Breast epithelium (tissue), 4 donors: ENCODE measurements at regions not wholly inside any gene's neighbourhood (a gene's known extent, or its start where the extent isn't known, plus 50 kb on each side); places are given as distances from the start of the nearest gene placed in this dataset.

Experiments used
- DNase-seq, 2 donors: peaks; one replicate each; pipeline ENCODE4 v3.0.0-alpha.2; 2019; ENCODE audit warnings: low spot score in 2 of 2
- H3K27ac ChIP-seq, 2 donors: fragments of 200-600 bp; sonication (generic) in 1 of 2; one replicate each; pipeline ENCODE4 v1.5.1; 2016 to 2019; ENCODE audit warnings: mild to moderate bottlenecking in 1 of 2
- H3K27me3 ChIP-seq, 2 donors: fragments of 200-600 bp; sonication (generic) in 1 of 2; one replicate each; pipeline versions ENCODE4 v1.5.1 to v1.6.0; 2017 to 2019; ENCODE audit warnings: control low read depth in 1 of 2, mild to moderate bottlenecking in 1 of 2
- H3K36me3 ChIP-seq: fragments of 200-600 bp; one replicate; pipeline ENCODE4 v1.5.1; 2019
- H3K4me1 ChIP-seq, 2 donors: fragments of 200-600 bp; sonication (generic); one replicate each; pipeline ENCODE4 v1.5.1; 2016 to 2019; ENCODE audit warnings: control low read depth in 1 of 2
- H3K4me3 ChIP-seq, 3 donors: fragments of 200-600 bp; sonication (generic); 1 replicate in 2 of 3; 2 replicates in 1 of 3; pipeline ENCODE4 v1.5.1; 2016 to 2019; ENCODE audit warnings: mild to moderate bottlenecking in 3 of 3, moderate library complexity in 2 of 3
- H3K9me3 ChIP-seq, 2 donors: fragments of 200-600 bp; sonication (generic) in 1 of 2; one replicate each; pipeline ENCODE4 v1.5.1; 2016 to 2019; ENCODE audit warnings: control low read depth in 1 of 2
- POLR2A ChIP-seq: fragments of 450-650 bp; IDR thresholded peaks from one replicate; pipeline ENCODE4 v1.6.1; 2016; ENCODE audit warnings: antibody characterized with exemption, mild to moderate bottlenecking, moderate library complexity
- POLR2AphosphoS5 ChIP-seq, 3 donors: sonication (generic); formaldehyde crosslinking; IDR thresholded peaks; one replicate each; pipeline ENCODE4 v1.6.1; 2017; ENCODE audit warnings: antibody characterized with exemption in 3 of 3
- intact Hi-C: fragments of 100-400 bp; cut with DNase I; formaldehyde crosslinking; loops from one replicate; pipeline ENCODE4 v1.15.1; 2023; ENCODE audit warnings: low total_unique reads
- TF ChIP-seq, protein P1 (sequence below), 3 donors: fragments of 450-650 bp; IDR thresholded peaks; one replicate each; pipeline ENCODE4 v1.5.1; 2016 to 2017; ENCODE audit warnings: antibody characterized with exemption in 3 of 3, mild to moderate bottlenecking in 3 of 3, moderate library complexity in 3 of 3

- no peaks in the 10 kb centered on the region for H3K27me3 ChIP-seq
Observed at GRCh38 chr3:162677475-162677874, 1180.9 kb downstream of the OTOL1 start.

DNA sequence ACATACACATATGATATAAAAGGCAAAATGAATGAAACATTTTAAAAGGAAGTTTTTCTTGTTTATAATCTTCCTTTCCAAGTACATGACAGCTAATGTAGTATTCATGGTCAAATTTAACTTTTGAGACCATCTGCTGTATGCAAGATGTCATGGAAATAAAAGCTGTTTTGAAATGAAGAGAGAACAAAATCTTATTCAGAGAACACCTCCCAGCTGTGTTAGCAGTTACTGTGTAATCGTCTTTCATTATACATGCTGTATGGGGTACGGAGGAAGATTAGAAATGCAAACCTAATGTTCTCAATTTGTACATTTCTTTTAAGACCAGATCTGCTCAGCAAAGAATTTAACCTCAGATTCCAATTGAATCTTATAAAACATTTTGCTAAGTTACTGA lies 1182.3 kb downstream of the OTOL1 start:
- no peak for DNase-seq
- intact Hi-C loops, result loop anchor here (10.0 kb wide), 1 partner anchor 1594 kb away; no protein-coding TSS in a partner anchor
- Histone ChIP-seq H3K27me3 (no peaks in the 10 kb centered on the region), H3K27ac (no peak overlapping the region), H3K4me3 (no peak overlapping the region), H3K4me1 (no peaks in the 10 kb centered on the region), H3K36me3 (no peaks in the 10 kb centered on the region), H3K9me3 (no peaks in the 10 kb centered on the region)
- TF ChIP-seq, protein P1, sequence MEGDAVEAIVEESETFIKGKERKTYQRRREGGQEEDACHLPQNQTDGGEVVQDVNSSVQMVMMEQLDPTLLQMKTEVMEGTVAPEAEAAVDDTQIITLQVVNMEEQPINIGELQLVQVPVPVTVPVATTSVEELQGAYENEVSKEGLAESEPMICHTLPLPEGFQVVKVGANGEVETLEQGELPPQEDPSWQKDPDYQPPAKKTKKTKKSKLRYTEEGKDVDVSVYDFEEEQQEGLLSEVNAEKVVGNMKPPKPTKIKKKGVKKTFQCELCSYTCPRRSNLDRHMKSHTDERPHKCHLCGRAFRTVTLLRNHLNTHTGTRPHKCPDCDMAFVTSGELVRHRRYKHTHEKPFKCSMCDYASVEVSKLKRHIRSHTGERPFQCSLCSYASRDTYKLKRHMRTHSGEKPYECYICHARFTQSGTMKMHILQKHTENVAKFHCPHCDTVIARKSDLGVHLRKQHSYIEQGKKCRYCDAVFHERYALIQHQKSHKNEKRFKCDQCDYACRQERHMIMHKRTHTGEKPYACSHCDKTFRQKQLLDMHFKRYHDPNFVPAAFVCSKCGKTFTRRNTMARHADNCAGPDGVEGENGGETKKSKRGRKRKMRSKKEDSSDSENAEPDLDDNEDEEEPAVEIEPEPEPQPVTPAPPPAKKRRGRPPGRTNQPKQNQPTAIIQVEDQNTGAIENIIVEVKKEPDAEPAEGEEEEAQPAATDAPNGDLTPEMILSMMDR (IDR thresholded peaks at IDR 0.05), result no peak
- TF ChIP-seq POLR2A, result no peak
- TF ChIP-seq POLR2AphosphoS5 (IDR thresholded peaks at IDR 0.05), result no peak

More at GRCh38 chr3:162677475-162677874, 1180.9 kb downstream of the OTOL1 start:
- H3K4me3 ChIP-seq, result no peak overlapping the region
- no peak overlapping the region for H3K27ac ChIP-seq
- H3K36me3 ChIP-seq, result no peaks in the 10 kb centered on the region
- intact Hi-C loops, result loop anchor here (10.0 kb wide), 1 partner anchor 1593 kb away; no protein-coding TSS in a partner anchor
- TF ChIP-seq POLR2AphosphoS5 (IDR thresholded peaks at IDR 0.05) (no peak), POLR2A (no peak)
- TF ChIP-seq, protein P1 (IDR thresholded peaks at IDR 0.05), result no peak
- no peaks in the 10 kb centered on the region for H3K9me3 ChIP-seq
- no peak for DNase-seq
- no peaks in the 10 kb centered on the region for H3K4me1 ChIP-seq

GRCh38 chr3:162684260-162684659 lies 1187.7 kb downstream of the OTOL1 start:
- H3K36me3 ChIP-seq, result no peaks in the 10 kb centered on the region
- no peaks in the 10 kb centered on the region for H3K4me1 ChIP-seq
- H3K27ac ChIP-seq, result no peak overlapping the region
- no peaks in the 10 kb centered on the region for H3K9me3 ChIP-seq
- TF ChIP-seq POLR2AphosphoS5 (IDR thresholded peaks at IDR 0.05) (no peak), POLR2A (no peak)
- TF ChIP-seq, protein P1 (IDR thresholded peaks at IDR 0.05), result no peak
- no peak for DNase-seq
- intact Hi-C loops, result no loop called here
- no peaks in the 10 kb centered on the region for H3K27me3 ChIP-seq
- no peak overlapping the region for H3K4me3 ChIP-seq

GRCh38 chr3:162699291-162699690 lies 1202.7 kb downstream of the OTOL1 start:
- Histone ChIP-seq H3K27me3 (no peaks in the 10 kb centered on the region), H3K27ac (no peak overlapping the region), H3K4me1 (no peaks in the 10 kb centered on the region), H3K4me3 (no peak overlapping the region), H3K9me3 (no peaks in the 10 kb centered on the region), H3K36me3 (no peaks in the 10 kb centered on the region)
- intact Hi-C loops, result no loop called here
- TF ChIP-seq, protein P1 (IDR thresholded peaks at IDR 0.05), result no peak
- TF ChIP-seq POLR2A, result no peak
- no peak for TF ChIP-seq POLR2AphosphoS5 (IDR thresholded peaks at IDR 0.05)
- DNase-seq, result no peak

GRCh38 chr3:162701211-162701610 lies 1204.6 kb downstream of the OTOL1 start:
- Histone ChIP-seq H3K9me3 (no peaks in the 10 kb centered on the region), H3K4me1 (no peaks in the 10 kb centered on the region), H3K4me3 (no peak overlapping the region), H3K27ac (no peak overlapping the region), H3K27me3 (no peaks in the 10 kb centered on the region), H3K36me3 (no peaks in the 10 kb centered on the region)
- DNase-seq, result no peak
- intact Hi-C loops, result no loop called here
- TF ChIP-seq, protein P1 (IDR thresholded peaks at IDR 0.05), result no peak
- TF ChIP-seq POLR2A (no peak), POLR2AphosphoS5 (IDR thresholded peaks at IDR 0.05) (no peak)
